GM12878 (cell line): ENCODE measurements at regions not wholly inside any gene's neighbourhood (a gene's known extent, or its start where the extent isn't known, plus 50 kb on each side); places are given as distances from the start of the nearest gene placed in this dataset.

Experiments used
- ATAC-seq: fragments of 200-7000 bp; cut with Tn5 transposase; 3 replicates; pipeline ENCODE4 v1.9.1; 2020; ENCODE audit warnings: mild to moderate bottlenecking, moderate library complexity
- BruUV-seq: library from RNA; stranded (reverse); fragments of 400-500 nt; replicated peaks from 2 replicates; lab custom pipeline; 2021; lab: Mats Ljungman, UMichigan
- CTCF ChIA-PET: fragments of 300-600 bp; sonication (Branson Sonifier 250); formaldehyde crosslinking; extraction: SDS; loops from one replicate; lab custom pipeline; 2021; ENCODE audit warnings: inconsistent platforms; lab: Yijun Ruan, JAX
- POLR2A ChIA-PET: fragments of 350-600 bp; formaldehyde crosslinking; extraction: SDS; loops from one replicate; lab custom pipeline; 2021; ENCODE audit warnings: inconsistent platforms; lab: Charles Lee
- RAD21 ChIA-PET: fragments of 300-600 bp; sonication (Branson Sonifier 250); formaldehyde crosslinking; loops from one replicate; lab custom pipeline; 2023; ENCODE audit warnings: antibody characterized with exemption; ENCODE audit not compliant: unreplicated experiment; lab: Charles Lee
- SMC1A ChIA-PET: fragments of 300-600 bp; sonication (Branson Sonifier 250); formaldehyde crosslinking; loops from one replicate; lab custom pipeline; 2023; ENCODE audit not compliant: unreplicated experiment, uncharacterized antibody; lab: Charles Lee
- DNase-seq: peaks from one replicate; pipeline ENCODE4 v3.0.0-alpha.2; 2011; ENCODE audit warnings: low read depth, low spot score
- FAIRE-seq: peaks from 3 replicates; lab custom pipeline; 2011; peaks lifted over from hg19 to GRCh38; lab: Jason Lieb, UNC
- H2AFZ ChIP-seq: 2 replicates; pipeline ENCODE4 v1.6.0; 2011; ENCODE audit warnings: low read depth, low read length, control low read depth; ENCODE audit not compliant: control insufficient read depth
- H3K27ac ChIP-seq: 2 replicates; pipeline ENCODE4 v1.5.1; 2011; ENCODE audit warnings: control low read depth; ENCODE audit not compliant: control insufficient read depth, insufficient read depth
- H3K27me3 ChIP-seq, 2 experiments: replicated peaks in 1 of 2; 2 replicates each; pipeline versions ENCODE4 v1.6.0 to v1.6.1; 2011; ENCODE audit warnings: low read length in 1 of 2; ENCODE audit not compliant: control insufficient read depth in 2 of 2, insufficient read depth in 2 of 2
- H3K36me3 ChIP-seq, 2 experiments: 2 replicates each; pipeline ENCODE4 v1.5.1; 2011; ENCODE audit warnings: low read length in 1 of 2; ENCODE audit not compliant: control insufficient read depth in 2 of 2, insufficient read depth in 2 of 2
- H3K4me1 ChIP-seq: 2 replicates; pipeline ENCODE4 v1.6.1; 2011; ENCODE audit warnings: mild to moderate bottlenecking, low read length, moderate library complexity, mixed read lengths; ENCODE audit not compliant: control insufficient read depth, insufficient read depth
- H3K4me2 ChIP-seq: 2 replicates; pipeline ENCODE4 v1.6.0; 2011; ENCODE audit warnings: control low read depth; ENCODE audit not compliant: control insufficient read depth, insufficient read depth
- H3K4me3 ChIP-seq: fragments of 200-600 bp; sonication (generic); 2 replicates; pipeline ENCODE4 v1.5.1; 2016
- H3K79me2 ChIP-seq: 2 replicates; pipeline ENCODE4 v1.6.0; 2011; ENCODE audit warnings: low read length; ENCODE audit not compliant: control insufficient read depth, insufficient read depth
- H3K9ac ChIP-seq: 2 replicates; pipeline ENCODE4 v1.8.0; 2011; ENCODE audit warnings: low read length, control low read depth, mixed read lengths; ENCODE audit not compliant: control insufficient read depth, insufficient read depth
- H3K9me3 ChIP-seq: replicated peaks from 3 replicates; pipeline ENCODE4 v1.5.1; 2011; ENCODE audit warnings: mild to moderate bottlenecking, low read length; ENCODE audit not compliant: control insufficient read depth, insufficient read depth
- H4K20me1 ChIP-seq: 2 replicates; pipeline ENCODE4 v1.6.0; 2011; ENCODE audit not compliant: control insufficient read depth, insufficient read depth
- EGR1 ChIP-seq, 2 experiments: IDR thresholded peaks; 1 replicate in 1 of 2; 2 replicates in 1 of 2; pipeline ENCODE4 v1.6.1; 2011 to 2012; ENCODE audit warnings: low read depth in 2 of 2, low read length in 2 of 2, borderline replicate concordance in 1 of 2, mild to moderate bottlenecking in 1 of 2, moderate library complexity in 1 of 2
- FOS ChIP-seq: IDR thresholded peaks from 3 replicates; pipeline ENCODE4 v1.6.1; 2011; ENCODE audit warnings: borderline replicate concordance; ENCODE audit not compliant: insufficient read length; ENCODE audit errors: extremely low read depth
- JUND ChIP-seq: IDR thresholded peaks from 2 replicates; pipeline ENCODE4 v1.6.1; 2012; ENCODE audit warnings: low read depth, mild to moderate bottlenecking, low read length, improper control_type of control experiment, moderate library complexity
- PML ChIP-seq: IDR thresholded peaks from 2 replicates; pipeline ENCODE4 v1.6.1; 2012; ENCODE audit warnings: low read length, inconsistent platforms
- WGBS: methylation state at CpG from one replicate; pipeline ENCODE4 v1.1.6; 2016; ENCODE audit warnings: low lambda C conversion rate; ENCODE audit not compliant: insufficient replicate concordance, insufficient coverage; ENCODE audit errors: missing lambda C conversion rate; 5-methylcytosine and 5-hydroxymethylcytosine counted together
- in situ Hi-C: fragments of 300-500 bp; cut with MboI; formaldehyde crosslinking; loops from 9 replicates; pipeline ENCODE4 v1.14.3; 2018; ENCODE audit warnings: mixed read lengths
- intact Hi-C: fragments of 100-400 bp; cut with micrococcal nuclease; formaldehyde crosslinking; loops from one replicate; pipeline ENCODE4 v1.14.2; 2022; ENCODE audit not compliant: unreplicated experiment
- TF ChIP-seq, protein P1 (sequence below): IDR thresholded peaks from 2 replicates; pipeline ENCODE4 v1.6.1; 2011; ENCODE audit warnings: low read depth, mild to moderate bottlenecking, low read length, moderate library complexity, borderline replicate concordance; ENCODE audit errors: extremely low read depth
- TF ChIP-seq, protein P2 (sequence below): fragments of 450-650 bp; formaldehyde crosslinking; IDR thresholded peaks from 2 replicates; pipeline ENCODE4 v1.5.0; 2022; ENCODE audit warnings: mild to moderate bottlenecking, missing genetic modification characterization
- TF ChIP-seq, protein P3 (sequence below): fragments of 450-650 bp; IDR thresholded peaks from 2 replicates; pipeline ENCODE4 v1.6.1; 2016; ENCODE audit warnings: mild to moderate bottlenecking, moderate library complexity, borderline replicate concordance

DNA sequence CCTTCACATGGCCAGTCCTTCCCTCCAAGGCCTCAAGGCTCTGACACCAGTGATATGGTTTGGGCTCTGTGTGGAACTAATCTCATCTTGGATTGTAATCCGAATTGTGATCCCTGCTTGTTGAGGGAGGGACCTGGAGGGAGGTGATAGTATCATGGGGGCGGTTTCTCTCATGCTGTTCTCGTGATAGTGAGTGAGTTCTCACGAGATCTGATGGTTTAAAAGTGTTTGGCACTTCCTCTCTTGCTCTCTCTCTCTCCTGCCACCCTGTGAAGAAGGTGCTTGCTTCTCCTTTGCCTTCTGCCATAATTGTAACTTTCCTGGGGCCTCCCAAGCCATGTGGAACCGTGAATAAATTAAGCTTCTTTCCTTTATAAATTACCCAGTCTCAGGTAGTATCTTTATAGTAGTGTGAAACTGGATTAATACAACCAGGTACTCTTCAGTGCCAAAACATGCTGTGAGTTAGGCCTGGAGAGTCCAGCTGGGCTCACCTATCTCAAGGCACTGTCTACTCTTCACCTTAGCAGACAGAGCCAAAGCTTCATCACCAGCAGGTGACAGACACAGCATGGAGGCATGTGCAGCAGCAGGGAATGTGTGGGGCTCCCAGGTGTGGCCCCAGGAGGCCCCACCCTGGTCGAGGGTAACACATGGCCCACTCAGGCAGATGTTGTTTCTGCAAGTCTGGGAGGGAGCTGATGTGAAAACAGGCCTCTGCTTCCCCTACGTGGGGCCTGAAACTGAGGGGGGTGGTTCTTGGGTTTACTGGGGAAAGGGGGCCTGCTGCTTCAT is 97.5 kb upstream of the CDYL start:
- Histone ChIP-seq H2AFZ (no peak overlapping the region), H3K36me3 (no peaks in the 10 kb centered on the region), H3K27ac (no peak overlapping the region), H3K4me1 (no peaks in the 10 kb centered on the region), H3K27me3 (no peaks in the 10 kb centered on the region), H3K4me3 (no peak overlapping the region), H3K4me2 (no peak overlapping the region), H3K79me2 (no peaks in the 10 kb centered on the region), H3K9me3 (no peaks in the 10 kb centered on the region), H3K9ac (no peak overlapping the region), H4K20me1 (no peaks in the 10 kb centered on the region)
- no peak for ATAC-seq
- RAD21 ChIA-PET, result no interaction called here
- WGBS, result 0% methylated on average over 7 of the region's 7 CpGs
- in situ Hi-C loops, result no loop called here
- TF ChIP-seq, protein P1, sequence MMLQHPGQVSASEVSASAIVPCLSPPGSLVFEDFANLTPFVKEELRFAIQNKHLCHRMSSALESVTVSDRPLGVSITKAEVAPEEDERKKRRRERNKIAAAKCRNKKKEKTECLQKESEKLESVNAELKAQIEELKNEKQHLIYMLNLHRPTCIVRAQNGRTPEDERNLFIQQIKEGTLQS, result no peak
- TF ChIP-seq JUND, result no peak
- TF ChIP-seq, protein P2, sequence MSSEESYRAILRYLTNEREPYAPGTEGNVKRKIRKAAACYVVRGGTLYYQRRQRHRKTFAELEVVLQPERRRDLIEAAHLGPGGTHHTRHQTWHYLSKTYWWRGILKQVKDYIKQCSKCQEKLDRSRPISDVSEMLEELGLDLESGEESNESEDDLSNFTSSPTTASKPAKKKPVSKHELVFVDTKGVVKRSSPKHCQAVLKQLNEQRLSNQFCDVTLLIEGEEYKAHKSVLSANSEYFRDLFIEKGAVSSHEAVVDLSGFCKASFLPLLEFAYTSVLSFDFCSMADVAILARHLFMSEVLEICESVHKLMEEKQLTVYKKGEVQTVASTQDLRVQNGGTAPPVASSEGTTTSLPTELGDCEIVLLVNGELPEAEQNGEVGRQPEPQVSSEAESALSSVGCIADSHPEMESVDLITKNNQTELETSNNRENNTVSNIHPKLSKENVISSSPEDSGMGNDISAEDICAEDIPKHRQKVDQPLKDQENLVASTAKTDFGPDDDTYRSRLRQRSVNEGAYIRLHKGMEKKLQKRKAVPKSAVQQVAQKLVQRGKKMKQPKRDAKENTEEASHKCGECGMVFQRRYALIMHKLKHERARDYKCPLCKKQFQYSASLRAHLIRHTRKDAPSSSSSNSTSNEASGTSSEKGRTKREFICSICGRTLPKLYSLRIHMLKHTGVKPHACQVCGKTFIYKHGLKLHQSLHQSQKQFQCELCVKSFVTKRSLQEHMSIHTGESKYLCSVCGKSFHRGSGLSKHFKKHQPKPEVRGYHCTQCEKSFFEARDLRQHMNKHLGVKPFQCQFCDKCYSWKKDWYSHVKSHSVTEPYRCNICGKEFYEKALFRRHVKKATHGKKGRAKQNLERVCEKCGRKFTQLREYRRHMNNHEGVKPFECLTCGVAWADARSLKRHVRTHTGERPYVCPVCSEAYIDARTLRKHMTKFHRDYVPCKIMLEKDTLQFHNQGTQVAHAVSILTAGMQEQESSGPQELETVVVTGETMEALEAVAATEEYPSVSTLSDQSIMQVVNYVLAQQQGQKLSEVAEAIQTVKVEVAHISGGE (CRISPR knock-in tag), result no peak
- TF ChIP-seq EGR1 (IDR thresholded peaks at IDR 0.05; ENCODE audit: borderline replicate concordance in 1 of 2, low read depth in 2 of 2, low read length in 2 of 2), result no peak
- TF ChIP-seq PML, result no peak
- TF ChIP-seq FOS, result no peak
- TF ChIP-seq, protein P3, sequence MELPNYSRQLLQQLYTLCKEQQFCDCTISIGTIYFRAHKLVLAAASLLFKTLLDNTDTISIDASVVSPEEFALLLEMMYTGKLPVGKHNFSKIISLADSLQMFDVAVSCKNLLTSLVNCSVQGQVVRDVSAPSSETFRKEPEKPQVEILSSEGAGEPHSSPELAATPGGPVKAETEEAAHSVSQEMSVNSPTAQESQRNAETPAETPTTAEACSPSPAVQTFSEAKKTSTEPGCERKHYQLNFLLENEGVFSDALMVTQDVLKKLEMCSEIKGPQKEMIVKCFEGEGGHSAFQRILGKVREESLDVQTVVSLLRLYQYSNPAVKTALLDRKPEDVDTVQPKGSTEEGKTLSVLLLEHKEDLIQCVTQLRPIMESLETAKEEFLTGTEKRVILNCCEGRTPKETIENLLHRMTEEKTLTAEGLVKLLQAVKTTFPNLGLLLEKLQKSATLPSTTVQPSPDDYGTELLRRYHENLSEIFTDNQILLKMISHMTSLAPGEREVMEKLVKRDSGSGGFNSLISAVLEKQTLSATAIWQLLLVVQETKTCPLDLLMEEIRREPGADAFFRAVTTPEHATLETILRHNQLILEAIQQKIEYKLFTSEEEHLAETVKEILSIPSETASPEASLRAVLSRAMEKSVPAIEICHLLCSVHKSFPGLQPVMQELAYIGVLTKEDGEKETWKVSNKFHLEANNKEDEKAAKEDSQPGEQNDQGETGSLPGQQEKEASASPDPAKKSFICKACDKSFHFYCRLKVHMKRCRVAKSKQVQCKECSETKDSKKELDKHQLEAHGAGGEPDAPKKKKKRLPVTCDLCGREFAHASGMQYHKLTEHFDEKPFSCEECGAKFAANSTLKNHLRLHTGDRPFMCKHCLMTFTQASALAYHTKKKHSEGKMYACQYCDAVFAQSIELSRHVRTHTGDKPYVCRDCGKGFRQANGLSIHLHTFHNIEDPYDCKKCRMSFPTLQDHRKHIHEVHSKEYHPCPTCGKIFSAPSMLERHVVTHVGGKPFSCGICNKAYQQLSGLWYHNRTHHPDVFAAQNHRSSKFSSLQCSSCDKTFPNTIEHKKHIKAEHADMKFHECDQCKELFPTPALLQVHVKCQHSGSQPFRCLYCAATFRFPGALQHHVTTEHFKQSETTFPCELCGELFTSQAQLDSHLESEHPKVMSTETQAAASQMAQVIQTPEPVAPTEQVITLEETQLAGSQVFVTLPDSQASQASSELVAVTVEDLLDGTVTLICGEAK, result no peak
- SMC1A ChIA-PET, result no interaction called here
- no peak for FAIRE-seq
- POLR2A ChIA-PET, result no interaction called here
- no peak for DNase-seq
- no TSS peak for BruUV-seq
- CTCF ChIA-PET, result interaction anchor here (1.3 kb wide), 1 partner anchor 170 kb away, joined by 3 read pairs; no protein-coding TSS in a partner anchor
- intact Hi-C loops, result no loop called here
